Jurkat, Clone E6-1 (cell line): ENCODE measurements at regions not wholly inside any gene's neighbourhood (a gene's known extent, or its start where the extent isn't known, plus 50 kb on each side); places are given as distances from the start of the nearest gene placed in this dataset.
"Not testable (repeated sequence)": the region's sequence is repeated elsewhere in the genome, so short reads cannot be mapped to it uniquely, and the experiment has no call there.

Experiments
- DNase-seq: peaks from one replicate; pipeline ENCODE4 v3.0.0-alpha.2; 2011; ENCODE audit warnings: low read depth, low spot score
- H3K4me3 ChIP-seq: 2 replicates; pipeline ENCODE4 v1.5.1; 2011; ENCODE audit warnings: mild to moderate bottlenecking, low read length, control low read depth, moderate library complexity

GRCh38 chr22:22946131-22946530 is 58.5 kb downstream of the IGLL5 start:
- DNase-seq = no peak
- H3K4me3 ChIP-seq = no peak overlapping the region

DNA sequence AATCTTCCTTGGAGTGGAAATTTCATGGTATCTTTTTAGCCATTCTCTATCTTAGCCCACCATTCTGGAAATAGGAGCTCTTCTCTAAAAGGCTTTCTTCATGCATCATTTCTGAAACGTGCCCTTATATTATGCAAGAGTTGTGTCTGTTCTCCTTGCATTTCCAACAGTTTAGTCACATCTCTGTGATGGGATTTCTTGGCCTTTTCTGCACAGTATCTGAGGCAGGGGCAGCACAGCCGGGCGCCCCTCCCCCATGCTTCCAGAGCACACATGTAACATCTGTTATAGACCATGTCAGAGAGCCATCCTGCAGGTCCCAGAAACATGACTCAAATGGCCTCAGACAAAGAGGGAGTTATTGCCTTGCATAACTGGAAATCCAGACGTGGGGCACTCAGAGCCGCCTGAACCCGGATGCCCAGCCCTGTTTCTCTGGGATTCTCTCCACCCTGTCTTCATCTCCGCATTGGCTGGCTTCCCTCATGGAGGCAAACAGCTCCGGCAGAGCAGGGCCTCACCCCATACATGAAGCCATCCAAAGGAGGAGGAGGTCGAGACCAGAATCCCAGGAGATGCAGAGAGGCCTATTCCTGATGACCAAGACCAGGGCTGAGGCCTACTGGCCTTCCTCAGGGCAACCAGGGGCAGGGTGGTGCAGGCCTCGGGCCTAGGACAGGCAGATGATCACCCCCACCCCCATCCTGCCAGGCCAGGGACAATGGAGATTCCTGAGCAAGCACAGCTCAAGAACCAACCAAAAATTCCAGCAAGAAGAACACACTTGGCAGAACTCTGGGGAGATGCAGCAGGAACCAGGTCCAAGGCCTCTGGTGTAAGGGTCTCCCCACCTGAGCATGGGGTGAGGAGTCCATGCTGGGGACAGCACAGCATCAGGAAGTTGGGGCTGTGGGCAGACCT is 61.3 kb downstream of the IGLL5 start:
- no peak for DNase-seq

GRCh38 chr22:22949953-22950352 is 62.3 kb downstream of the IGLL5 start:
- no peak for DNase-seq
- H3K4me3 ChIP-seq = no peak overlapping the region

More for the DNA sequence above, 61.3 kb downstream of the IGLL5 start:
- no peak overlapping the region for H3K4me3 ChIP-seq

DNA sequence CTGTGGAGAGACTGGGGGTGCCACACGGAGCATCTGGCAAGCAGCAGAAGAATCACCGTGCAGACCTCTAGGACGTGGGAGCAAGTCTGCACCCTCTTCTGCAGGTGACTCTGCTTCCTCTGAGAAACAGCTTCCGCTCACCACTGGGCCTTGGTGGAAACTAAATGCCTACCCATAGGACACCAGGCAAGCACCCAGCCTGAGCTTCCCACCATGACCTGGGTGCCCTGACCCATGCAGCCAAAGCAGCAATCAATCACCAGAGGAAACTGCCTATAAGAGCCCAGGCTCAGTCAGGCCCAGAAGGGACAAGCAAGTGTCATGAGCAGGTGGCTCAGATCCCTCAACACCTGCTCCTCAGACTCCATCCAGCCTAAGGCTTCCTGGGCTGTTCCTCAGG is 63.4 kb downstream of the IGLL5 start:
- H3K4me3 ChIP-seq = no peak overlapping the region
- no peak for DNase-seq

GRCh38 chr22:22952531-22953280 is 65.1 kb downstream of the IGLL5 start:
- no peak overlapping the region for H3K4me3 ChIP-seq
- no peak for DNase-seq

GRCh38 chr22:22953791-22954190 is 66.2 kb downstream of the IGLL5 start:
- no peak for DNase-seq
- no peak overlapping the region for H3K4me3 ChIP-seq

DNA sequence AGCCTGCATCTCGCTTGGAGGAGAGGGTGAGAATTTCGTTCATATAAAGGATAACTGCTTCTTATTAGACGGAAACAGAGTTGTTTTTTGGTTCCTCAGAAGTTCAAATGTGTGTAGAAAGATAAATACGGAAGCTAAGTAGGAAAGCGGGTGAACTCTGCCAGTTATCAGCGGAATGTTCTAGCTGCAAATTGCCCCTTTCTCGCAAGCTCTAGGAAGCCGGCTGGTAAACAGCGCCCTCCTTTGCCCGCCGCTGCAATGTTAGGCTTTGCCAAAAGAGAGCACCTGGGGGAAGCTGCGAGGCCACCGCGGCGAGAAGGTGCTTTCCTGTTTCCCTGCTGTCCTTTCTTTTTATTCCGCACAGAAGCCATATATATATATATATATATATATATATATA is 67.0 kb downstream of the IGLL5 start:
- no peak overlapping the region for H3K4me3 ChIP-seq
- no peak for DNase-seq

GRCh38 chr22:22955276-22955798 is 67.7 kb downstream of the IGLL5 start:
- H3K4me3 ChIP-seq = no peak overlapping the region
- no peak for DNase-seq

DNA sequence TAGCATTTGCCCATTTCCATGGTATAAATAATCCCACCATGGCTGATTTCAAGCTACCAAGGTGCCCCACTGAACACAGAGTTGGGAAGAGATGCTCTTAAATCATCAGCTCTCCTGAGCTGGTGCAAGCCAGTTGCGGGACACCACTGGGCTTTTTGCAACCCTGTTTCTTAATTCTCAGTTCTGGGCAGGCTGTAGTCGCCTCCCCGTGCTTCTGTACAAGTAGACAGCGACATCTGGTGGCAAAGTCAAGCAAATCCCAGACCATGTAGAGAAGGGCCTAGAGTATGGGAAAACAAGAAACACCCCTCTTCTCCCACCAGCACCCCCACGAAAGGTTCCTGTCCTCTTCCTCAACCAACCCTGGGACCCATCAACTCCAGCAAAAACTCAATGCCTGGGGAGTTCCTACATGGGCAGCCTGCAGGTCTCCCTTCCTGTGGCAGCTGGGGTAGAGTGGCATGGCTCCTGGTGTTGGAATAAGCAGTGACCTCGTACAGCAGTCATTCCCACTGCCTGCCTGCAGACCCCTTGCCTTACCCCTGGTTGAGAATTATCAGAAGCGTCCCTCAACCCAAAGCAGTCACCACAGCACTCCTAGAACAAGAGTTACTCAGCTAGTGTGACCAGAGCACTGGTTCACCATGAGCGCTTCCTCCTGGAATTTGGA is 68.4 kb downstream of the IGLL5 start:
- H3K4me3 ChIP-seq = no peak overlapping the region
- peak; percentile 61 for DNase-seq

DNA sequence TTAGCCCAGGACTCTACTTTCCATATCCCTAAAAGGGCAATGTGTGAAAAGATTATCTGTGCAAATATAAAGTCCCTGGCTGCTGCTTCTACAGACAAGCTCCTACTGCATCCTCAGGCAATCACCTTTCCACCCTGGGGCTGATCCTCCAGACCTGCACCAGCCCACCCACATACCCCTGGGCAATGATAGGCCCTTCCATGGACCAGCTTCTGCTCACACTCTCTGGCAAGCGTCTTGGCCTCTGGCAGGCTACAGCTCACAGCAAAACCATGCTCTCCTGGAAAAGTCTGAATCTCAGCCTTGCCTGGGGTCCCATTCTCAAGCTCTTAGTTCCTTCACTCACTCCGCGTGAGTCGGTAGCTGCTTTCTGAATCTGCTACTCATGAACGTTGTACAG is 69.5 kb downstream of the IGLL5 start:
- no peak overlapping the region for H3K4me3 ChIP-seq
- DNase-seq = no peak

DNA sequence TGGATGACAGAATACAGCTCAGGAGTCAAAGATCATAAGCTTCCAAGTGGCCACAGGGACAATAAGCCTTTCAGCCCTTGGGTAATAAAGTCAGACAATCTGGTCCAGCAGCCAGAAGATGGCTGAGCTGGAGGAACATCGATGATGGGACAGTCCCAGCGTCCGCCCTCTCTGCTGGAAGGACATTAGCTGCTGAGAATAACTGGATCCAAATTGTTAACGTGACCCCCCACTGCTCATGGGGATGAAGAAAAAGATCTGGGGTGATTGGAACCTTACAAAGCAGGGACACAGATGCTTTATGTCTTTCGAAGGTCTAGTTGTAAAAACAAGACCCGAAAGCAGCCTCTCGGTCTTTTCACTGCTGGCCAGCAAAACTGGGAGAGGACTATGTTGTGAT is 71.0 kb downstream of the IGLL5 start:
- no peak overlapping the region for H3K4me3 ChIP-seq

GRCh38 chr22:22959147-22959827 is 71.7 kb downstream of the IGLL5 start:
- no peak overlapping the region for H3K4me3 ChIP-seq
- peak; percentile 79 for DNase-seq

More for the DNA sequence above, 71.0 kb downstream of the IGLL5 start:
- no peak for DNase-seq

- DNase-seq = no peak
- H3K4me3 ChIP-seq = no peak overlapping the region
These were observed 72.7 kb downstream of the IGLL5 start for GRCh38 chr22:22960307-22960706.

DNA sequence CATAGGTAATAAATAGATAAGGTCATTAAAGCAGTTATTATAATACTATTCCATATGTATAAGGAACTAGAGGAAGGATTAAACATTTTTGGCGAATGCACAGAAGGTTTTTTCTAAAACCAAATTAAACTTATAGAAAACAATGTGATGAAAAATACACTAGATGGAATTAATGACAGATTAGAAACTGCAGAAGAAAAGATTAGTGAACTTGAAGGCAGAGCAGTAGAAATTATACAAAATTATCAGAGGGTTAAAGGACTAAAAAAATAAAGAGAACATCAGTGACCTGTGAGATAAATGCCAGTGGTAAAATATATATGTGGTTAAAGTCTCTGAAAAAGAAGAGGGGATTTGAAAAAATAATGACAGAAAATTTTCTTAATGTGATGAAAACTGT is 74.0 kb downstream of the IGLL5 start:
- H3K4me3 ChIP-seq = no peak overlapping the region

DNA sequence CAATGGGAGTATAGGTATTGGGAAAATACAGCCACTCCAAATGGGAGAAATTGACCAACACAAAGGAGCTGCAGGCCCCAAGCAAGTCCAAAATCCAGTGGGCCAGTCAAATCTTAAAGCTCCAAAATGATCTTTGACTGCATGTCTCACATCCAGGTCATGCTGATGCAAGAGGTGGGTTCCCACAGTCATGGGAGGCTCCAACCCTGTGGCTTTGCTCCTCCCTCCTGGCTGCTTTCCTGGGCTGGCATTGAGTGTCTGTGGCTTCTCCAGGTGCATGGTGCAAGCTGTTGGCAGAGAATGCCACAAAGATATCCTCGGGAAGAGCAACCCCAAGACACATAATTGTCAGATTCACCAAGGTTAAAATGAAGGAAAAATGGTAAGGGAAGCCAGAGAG is 80.8 kb downstream of the IGLL5 start:
- DNase-seq = no peak
- no peak overlapping the region for H3K4me3 ChIP-seq

More for the DNA sequence above, 74.0 kb downstream of the IGLL5 start:
- DNase-seq = no peak

GRCh38 chr22:22972605-22973004 is 85.0 kb downstream of the IGLL5 start:
- not testable (repeated sequence) for DNase-seq, H3K4me3 ChIP-seq

GRCh38 chr22:22973336-22973735 is 85.7 kb downstream of the IGLL5 start:
- no peak for DNase-seq
- H3K4me3 ChIP-seq = no peak overlapping the region

GRCh38 chr22:22974156-22974555 is 86.5 kb downstream of the IGLL5 start:
- no peak overlapping the region for H3K4me3 ChIP-seq
- no peak for DNase-seq
